Activated CD8-positive, alpha-beta memory T cell treated with anti-CD3 and anti-CD28 coated beads for 36 hours (primary cell): ENCODE measurements at regions not wholly inside any gene's neighbourhood (a gene's known extent, or its start where the extent isn't known, plus 50 kb on each side); places are given as distances from the start of the nearest gene placed in this dataset.

Source experiments
- CTCF ChIA-PET: fragments of 350-600 bp; sonication (Branson Sonifier 250); formaldehyde crosslinking; loops from one replicate; lab custom pipeline; 2021; ENCODE audit warnings: antibody characterized with exemption; lab: Charles Lee
- POLR2A ChIA-PET: fragments of 350-600 bp; sonication (Branson Sonifier 250); formaldehyde crosslinking; loops from one replicate; lab custom pipeline; 2021; ENCODE audit warnings: antibody characterized with exemption; lab: Charles Lee

DNA sequence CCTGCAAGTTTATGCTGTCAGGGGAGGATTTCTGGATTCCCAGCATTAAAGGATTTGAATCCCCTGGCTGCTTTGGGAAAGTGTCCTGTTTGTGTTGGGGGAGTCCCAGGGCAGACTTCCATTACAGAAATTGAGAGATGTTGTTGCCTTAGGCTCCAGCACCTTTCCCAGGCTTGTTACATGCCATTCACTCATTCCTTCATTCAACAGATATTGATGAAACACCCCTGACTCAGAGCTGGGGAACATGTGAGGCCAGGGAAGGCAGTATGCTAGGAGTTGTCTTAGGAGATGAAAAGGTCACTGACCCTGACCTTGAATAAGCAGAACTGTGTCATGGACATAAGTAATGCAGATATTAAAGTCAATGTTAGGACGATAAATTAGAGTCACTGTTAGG is 161.7 kb downstream of the NTMT2 start:
- POLR2A ChIA-PET: no interaction called here
- CTCF ChIA-PET: no interaction called here

DNA sequence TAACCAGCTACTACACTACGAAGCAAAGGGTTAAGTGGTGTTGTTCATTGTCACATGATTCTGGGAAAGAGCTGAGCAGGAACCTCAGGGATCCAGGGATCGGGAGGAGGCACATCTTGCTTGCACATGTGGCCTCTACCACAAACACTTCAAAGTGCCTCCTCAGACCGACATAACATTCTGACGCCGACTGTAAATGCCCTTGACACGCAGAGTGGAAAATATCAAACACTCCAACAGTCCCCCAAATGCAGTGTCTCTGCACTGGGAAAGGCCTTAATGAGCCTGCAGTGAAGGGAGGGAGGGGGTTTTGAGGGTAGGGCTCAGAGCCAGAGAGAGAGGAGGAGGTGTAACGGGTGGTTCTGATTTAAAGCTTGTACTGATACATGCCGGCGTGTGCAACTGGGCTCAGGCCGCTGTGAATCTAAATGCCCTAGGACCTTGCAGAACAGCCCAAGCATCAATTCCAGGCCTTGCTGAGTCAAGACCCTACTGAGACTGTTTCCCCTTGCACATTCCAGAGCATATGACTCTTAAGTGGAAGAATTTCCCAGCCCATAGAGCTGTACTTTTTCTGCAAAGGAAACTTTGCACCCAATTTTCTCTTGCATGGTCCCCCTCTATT is 163.7 kb downstream of the NTMT2 start:
- POLR2A ChIA-PET: no interaction called here
- CTCF ChIA-PET: no interaction called here

DNA sequence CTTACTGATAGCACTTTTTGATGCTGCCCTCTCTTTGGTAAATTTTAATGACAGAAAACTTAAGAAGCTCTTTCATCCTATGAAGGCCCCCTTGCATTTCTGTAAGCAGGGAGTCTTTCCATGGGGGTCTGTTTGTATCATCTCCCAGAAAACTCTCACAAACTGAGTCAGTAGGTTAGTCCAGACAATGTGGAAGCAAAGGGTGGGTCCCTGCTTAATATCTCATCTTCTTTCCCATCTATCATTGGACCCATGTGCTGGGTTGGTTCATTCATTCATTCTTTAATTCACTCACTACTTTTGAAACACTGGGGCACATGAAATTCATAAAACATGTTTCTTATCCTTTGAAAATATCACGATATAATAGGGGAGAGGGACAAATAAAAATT is 164.3 kb downstream of the NTMT2 start:
- POLR2A ChIA-PET: no interaction called here
- CTCF ChIA-PET: no interaction called here

DNA sequence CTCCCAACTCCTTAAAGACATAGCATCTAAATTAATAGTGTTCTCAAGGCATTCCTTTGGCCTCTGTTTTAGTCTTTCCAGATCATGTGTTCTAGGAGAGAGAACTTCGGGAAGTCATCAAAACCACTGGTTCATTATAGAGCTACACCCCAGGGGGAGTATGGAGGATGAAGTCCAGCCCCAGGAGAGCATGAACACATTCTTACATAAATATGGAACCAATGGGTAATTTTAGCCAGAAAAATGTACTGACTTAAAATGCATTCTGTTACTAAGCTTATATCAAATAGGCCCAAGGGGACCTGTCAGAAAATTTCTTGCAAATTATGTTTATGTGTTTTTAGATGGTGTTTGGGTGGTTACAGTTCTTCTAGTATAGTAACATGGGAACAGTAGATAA is 165.2 kb downstream of the NTMT2 start:
- ChIA-PET POLR2A (no interaction called here), CTCF (interaction anchor here (0.6 kb wide), 1 partner anchor 654 kb away, joined by 3 read pairs; no protein-coding TSS in a partner anchor)

DNA sequence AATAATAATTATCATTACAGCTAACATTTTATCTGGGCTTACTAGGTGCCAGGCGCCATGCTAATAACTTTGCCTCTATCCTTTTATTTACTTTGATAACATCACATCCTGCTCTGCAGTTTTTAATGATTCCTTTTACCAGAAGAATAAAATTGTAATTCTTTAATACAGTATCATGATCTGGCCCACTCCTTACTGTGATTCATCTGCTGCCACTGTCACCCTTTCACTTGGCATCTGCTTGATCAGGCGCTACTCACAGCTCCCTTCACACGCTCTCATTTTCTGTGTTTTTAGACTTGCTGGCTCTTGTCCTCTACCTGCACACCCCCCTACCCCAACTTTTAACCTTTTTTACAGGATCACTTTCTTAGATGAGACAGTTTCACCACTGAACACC is 167.5 kb downstream of the NTMT2 start:
- ChIA-PET POLR2A (no interaction called here), CTCF (no interaction called here)

DNA sequence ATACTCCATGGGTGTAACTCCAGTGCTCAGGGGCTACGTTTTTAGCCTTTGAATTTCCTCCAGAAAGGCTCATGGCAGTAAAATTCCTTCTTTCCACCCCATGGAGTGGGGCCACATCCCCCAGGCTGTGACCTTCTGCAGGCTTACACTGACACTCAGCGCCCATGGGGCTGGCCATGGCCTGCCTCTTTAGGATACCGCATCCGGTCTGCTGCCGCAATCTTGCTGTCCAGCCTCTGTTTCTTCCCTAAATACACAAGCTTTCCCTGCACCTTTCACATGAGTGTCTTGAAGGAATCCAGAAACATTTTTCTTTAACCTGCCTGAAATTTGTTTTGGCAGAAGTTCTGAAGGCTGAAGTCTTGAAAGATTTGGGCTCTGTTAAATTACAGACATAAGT is 170.5 kb downstream of the NTMT2 start:
- POLR2A ChIA-PET: no interaction called here
- CTCF ChIA-PET: no interaction called here

DNA sequence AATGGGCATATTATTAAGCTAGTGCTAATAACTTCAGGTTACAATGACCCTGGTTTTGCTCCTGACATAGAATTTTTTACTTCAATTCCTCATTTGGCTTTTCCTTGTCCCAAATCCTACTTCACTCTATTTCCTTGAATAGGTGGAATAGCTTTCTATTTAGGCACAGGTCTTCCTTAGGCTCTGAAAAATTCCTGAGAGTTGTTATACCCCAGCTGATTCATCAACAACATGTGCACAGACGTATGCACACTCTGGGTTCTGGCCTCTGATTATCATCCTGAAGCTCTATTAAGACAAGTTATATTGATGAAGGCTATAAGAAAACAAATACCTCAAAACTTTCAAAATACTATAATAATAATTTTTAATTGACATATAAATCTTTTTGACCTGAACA is 172.4 kb downstream of the NTMT2 start:
- CTCF ChIA-PET: no interaction called here
- POLR2A ChIA-PET: no interaction called here

DNA sequence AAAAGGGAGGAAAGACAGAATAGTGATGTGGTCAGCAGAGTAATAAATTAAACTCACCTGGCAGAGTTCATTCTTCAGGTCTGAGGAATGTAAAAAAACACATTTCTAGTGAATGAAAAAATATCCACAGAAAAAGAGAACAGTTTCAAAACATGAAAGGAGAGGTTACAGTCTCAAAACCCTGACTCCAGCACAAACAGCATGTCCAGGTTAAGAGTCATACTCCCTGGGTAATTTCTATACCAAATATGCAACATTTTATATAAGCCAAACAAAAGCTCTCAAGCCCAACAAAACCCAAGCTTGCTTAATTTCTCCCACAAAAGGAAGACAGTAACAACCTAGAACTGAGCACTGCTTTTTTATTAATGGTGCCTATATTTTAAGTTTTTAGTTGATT is 173.0 kb downstream of the NTMT2 start:
- CTCF ChIA-PET: no interaction called here
- POLR2A ChIA-PET: no interaction called here

DNA sequence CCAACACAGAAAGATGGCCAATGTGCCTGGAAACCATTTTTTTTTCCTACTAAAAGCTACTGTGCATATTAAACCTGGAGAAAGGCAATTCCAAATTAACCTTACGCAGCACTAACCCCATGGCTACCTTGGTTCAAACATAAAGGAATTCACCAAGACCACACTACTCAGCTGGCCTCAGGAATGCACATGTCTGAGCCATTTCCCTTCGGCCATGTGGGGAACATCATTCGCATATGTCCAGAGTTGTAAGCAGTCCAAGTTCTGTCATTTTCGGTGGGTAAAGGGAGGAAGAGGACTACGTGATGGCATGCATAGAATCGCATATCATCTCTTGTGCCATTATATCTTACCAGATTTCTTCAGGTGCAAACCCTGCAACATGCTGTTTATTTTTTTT is 175.4 kb downstream of the NTMT2 start:
- ChIA-PET CTCF (no interaction called here), POLR2A (no interaction called here)

DNA sequence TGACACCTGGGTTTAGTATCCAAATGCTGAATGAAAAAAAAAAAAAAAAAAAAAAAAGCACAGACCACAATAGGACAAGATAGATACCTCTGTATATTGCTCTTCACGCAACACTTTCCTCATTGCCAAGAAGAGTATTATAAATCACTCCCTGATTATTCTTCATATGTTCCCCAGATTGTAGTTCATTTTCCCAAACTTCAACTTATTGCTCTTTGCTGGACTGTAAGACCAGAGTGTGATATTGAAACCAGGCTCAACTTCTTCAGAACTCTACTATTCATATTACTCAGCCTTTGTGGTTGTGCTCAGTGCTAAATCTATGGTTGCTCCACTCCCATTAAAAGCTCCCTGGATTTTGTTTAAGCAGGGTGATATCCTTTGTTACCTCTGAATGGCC is 180.4 kb downstream of the NTMT2 start:
- ChIA-PET POLR2A (no interaction called here), CTCF (no interaction called here)

DNA sequence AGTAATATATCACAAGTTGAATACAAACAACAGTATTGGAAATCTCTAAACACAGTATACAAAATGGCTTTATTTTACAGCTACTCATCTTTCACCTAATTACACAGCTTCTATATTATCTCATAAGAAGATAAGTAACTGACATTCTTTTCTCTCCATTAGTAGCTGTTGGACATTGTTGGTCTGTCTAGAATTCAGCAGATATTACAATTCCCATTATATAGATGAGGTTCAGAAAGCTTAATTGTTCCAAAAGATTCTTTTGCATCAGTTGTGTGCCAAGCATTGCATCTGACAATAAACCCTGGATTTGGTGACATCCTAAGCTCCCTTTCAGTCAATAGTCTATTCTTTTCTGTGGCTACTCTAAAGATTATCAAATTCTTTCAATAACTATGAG is 187.0 kb downstream of the NTMT2 start:
- ChIA-PET POLR2A (no interaction called here), CTCF (interaction anchor here (0.9 kb wide), 1 partner anchor 337 kb away, joined by 4 read pairs; no protein-coding TSS in a partner anchor)

DNA sequence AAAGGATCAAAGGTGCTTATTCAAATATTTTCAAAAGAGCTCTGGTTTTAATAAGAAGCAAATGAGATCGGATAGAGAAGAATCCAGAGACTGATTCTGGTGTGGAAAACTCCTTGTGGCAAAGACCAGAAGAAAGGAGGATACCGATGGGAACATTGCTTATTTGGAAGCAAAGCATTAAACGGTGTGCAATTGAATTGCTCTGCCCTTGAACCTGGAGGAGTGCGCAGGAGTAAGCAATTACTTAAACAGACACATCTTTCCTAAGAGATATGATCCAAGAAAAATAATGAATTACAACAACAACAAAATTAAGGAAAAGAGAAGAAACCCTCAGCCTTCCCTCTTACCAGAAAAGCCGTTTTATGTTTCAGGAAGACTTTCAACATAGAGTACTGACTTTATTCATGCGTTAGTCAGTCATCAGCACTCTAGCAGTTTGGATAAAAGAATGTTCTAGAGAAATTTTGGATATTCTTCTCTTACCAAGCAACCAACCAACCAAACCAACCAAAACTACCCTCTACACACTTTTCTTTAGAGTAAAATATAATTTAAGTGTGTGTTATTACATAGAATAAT is 191.7 kb downstream of the NTMT2 start:
- ChIA-PET POLR2A (no interaction called here), CTCF (no interaction called here)

DNA sequence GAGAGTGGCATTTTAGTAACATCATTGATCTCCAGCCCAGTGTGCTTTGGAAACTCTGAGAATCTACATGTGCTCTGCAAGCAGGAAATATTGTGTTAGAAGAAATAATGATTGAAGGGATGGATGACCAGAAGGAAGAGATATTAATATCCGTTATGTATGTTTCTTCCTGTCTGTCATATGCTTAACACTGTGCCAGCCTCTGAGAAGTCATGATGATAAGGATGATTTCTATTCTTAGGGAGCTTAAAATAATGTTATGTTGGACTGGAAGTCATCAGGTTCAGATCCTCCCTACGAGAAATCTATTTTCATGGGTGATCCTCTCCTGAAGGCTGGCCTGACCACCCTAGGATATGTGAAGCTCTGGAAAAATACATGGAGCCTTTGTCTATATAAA is 192.4 kb upstream of the GORAB start:
- ChIA-PET POLR2A (no interaction called here), CTCF (no interaction called here)

DNA sequence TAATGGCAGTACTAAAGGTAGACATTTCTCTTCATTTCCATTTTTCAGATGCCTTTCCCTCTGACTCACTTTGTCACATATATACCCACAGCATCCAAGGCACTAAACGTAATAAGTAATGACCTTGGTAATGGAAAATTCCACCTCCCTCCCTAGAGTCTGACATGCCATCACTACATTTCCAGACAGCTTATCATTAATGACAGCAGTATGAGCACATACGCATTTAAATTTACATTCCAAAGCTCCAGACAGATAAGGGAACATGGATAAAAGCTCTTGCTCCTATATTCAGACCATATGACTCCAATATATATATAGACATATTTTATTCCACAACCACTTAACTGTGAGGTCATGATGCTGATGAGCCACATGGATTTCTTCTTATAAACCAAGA is 191.7 kb upstream of the GORAB start:
- ChIA-PET CTCF (no interaction called here), POLR2A (no interaction called here)

DNA sequence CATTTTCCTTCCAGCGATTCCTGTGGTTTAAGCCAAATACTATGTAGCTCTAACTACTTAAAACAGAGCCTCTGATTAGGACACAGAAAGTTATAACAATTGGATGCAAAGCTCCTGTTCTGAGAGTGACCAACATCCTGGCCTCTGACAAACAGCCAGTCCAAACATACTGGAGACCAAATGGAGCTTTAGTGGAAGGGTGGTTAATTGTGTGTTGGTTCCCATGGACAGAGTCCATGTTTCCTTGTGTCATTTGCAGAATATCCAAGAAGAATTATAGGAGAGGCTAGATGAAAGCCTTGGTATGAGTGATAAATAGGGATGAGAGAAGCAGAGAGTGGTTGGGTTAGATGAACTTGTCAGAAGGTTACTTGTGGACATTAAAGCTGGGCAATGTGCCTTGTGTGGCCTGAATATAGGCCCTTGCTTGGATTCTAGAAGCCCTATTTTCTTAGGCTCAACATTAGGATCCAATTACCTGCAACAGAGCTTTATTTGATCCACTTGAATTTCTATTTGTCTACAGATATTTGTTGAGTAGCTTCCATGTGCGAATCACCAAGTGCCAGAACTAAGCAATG is 180.5 kb upstream of the GORAB start:
- ChIA-PET POLR2A (no interaction called here), CTCF (no interaction called here)

DNA sequence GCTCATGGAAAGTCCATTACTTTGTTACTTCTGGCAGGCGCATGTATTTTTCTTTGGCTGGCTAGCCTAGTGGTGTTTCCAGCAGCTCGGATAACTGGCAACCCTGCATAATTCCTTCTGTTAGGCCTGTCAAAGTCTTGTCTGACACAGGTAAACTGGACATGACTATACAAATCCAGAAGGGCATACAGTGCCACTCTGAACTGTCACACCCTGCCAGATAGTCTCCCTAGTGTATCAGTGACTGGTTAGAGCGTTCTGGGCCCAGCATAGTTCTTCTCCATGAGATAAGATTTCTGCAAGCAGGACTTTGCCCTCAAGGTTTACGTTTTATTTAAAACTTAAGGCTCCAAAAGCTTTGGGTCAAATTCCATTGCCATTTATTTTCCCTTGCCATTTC is 177.7 kb upstream of the GORAB start:
- ChIA-PET CTCF (no interaction called here), POLR2A (no interaction called here)

DNA sequence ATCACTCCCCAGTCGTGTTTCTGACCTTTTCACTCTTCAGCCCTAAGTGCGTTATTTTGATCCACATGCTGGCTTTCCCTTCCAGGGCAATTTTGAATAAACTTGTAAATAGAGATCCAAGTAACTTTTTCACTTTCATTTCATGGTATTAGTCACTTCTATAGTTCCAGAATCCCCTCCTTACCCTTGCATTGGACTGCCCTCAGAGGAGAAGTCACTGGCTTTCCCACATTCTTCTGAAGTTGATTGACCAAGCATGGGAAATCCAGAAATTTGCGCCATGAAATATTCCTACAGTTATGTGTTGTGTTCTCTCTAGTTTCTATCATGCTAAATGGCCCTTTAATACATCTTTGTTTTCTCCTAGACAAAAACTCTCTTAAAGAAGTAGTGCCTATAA is 177.3 kb upstream of the GORAB start:
- ChIA-PET CTCF (no interaction called here), POLR2A (no interaction called here)

DNA sequence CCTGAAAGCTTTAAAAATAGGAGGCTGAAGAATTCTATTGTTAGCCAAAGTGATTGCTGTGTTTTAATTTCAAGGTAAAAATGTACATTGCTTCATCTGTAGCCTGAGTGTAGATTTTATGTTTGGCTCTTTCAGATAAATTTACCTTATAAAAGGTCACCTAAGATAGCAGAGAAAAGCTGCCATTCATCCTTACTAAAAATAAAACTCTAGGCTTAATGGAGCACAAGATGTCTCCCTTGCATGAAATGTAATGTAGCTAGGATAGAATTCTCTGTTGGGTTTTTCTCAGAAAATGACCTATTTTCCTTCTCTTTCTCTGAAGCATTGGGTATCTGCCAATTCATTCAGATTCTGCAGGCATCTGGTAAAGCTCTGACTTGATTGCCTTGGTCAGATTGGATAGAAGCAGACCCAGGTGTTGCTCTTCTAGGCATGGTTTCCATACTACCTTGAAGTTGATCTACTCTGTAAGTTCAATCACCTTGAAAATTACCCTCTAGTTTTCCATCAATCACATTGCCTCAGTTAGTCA is 176.6 kb upstream of the GORAB start:
- ChIA-PET POLR2A (no interaction called here), CTCF (no interaction called here)

DNA sequence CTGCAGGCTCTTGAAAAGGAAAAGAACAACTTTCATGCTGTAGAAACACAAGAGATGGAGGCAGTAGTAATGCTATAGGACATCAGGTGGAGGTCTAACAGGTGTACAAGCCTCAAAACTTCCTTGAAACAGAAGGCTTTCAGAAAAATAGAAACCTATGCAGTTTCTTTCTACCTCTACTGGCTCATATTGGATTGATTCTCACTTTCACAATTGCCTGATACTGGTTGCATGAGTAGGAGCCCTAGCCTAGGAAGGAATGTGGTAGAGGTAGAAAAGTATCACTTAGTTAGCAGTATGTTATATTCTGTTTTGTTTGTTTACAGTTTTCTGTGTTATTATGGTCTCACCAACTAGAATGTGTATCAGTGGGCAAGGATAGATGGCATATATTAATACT is 175.4 kb upstream of the GORAB start:
- CTCF ChIA-PET: no interaction called here
- POLR2A ChIA-PET: no interaction called here

DNA sequence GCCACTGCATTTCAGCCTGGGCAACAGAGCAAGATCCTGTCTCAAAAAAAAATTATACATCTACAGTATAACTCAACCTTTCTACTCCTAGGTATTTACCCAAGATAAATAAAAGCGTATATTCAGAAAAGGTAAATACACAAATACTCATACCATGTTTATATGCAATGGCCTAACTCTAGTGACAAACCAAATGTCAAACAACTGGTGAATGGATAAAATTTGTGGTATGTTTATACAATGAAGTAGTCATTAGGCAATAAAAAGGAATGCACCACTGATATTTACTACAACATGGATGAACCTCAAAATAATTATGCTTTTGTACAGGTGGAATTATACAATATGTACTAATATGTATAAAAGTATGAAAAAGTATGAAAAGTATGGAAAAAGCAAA is 174.2 kb upstream of the GORAB start:
- CTCF ChIA-PET: no interaction called here
- POLR2A ChIA-PET: no interaction called here

DNA sequence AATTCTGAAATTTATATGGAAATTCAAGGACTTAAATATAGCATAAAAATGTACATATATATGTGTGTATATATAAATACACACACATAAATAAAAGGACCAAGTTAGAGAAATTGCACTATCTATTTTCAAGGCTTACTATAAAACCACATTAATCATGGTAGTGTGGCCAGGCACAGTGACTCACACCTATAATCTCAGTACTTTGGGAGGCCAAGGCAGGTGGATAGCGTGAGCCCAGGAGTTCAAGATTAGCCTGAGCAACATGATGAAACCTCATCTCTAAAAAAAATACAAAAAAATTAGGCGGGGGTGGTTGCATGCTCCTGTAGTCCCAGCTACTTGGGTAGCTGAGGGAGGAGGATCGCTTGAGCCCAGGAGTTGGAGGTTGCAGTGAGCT is 171.4 kb upstream of the GORAB start:
- POLR2A ChIA-PET: no interaction called here

More for the DNA sequence above, 171.4 kb upstream of the GORAB start:
- CTCF ChIA-PET: no interaction called here
